ENCODE measurements at regions not wholly inside any gene's neighbourhood (a gene's known extent, or its start where the extent isn't known, plus 50 kb on each side); places are given as distances from the start of the nearest gene placed in this dataset.

DNA sequence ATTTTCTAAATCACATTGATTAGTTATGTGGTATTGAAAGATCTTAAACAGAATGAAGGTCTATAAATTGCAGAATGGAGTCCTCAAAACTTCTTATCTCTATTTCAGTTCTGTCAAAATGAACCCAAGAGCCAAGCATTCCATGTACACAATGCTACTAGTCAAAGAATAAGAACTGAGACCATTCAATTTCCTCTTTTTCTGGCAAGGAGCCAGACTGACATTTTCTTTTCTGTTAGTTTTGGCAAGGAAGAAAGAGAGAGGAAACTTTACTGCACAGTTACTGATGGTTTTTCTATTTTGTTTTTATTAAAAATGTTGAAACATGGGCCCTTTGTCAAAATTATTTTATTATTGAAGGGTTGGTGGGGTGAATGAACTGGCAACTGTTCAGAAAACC lies 181.8 kb upstream of the FERD3L start:
- Histone ChIP-seq H3K36me3 (ENCODE audit: insufficient read depth in 1 of 2, low read depth in 1 of 2) (no peaks in the 10 kb centered on the region), H3K27ac (no peak overlapping the region), H3K9me3 (no peaks in the 10 kb centered on the region), H3K4me1 (no peaks in the 10 kb centered on the region), H3K27me3 (ENCODE audit: insufficient read depth in 3 of 3, low read length in 2 of 3) (no peaks in the 10 kb centered on the region), H3K4me3 (no peak overlapping the region)
- intact Hi-C loops (cut with DNase I): no loop called here
- ATAC-seq: no peak
- TF ChIP-seq, protein P1, sequence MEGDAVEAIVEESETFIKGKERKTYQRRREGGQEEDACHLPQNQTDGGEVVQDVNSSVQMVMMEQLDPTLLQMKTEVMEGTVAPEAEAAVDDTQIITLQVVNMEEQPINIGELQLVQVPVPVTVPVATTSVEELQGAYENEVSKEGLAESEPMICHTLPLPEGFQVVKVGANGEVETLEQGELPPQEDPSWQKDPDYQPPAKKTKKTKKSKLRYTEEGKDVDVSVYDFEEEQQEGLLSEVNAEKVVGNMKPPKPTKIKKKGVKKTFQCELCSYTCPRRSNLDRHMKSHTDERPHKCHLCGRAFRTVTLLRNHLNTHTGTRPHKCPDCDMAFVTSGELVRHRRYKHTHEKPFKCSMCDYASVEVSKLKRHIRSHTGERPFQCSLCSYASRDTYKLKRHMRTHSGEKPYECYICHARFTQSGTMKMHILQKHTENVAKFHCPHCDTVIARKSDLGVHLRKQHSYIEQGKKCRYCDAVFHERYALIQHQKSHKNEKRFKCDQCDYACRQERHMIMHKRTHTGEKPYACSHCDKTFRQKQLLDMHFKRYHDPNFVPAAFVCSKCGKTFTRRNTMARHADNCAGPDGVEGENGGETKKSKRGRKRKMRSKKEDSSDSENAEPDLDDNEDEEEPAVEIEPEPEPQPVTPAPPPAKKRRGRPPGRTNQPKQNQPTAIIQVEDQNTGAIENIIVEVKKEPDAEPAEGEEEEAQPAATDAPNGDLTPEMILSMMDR (IDR thresholded peaks at IDR 0.05): no peak
- DNase-seq: no peak

DNA sequence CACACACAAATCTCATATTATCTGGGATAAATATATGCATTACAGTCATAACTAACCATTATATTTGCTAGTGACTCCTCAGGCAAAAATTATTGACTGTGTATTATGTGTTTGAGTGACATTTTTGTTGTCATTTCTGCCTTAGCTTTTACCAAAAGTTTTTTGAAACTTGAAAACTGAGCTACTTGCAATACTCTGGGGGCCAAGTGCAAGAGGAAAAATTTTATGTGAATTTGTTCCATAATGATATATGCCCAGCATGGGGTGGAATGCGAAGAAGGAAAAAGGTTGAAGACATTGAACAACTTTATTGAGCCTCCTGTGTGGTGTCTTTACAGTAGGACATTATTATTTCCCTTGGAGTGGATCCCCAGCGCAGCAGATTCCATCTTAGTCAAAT lies 176.8 kb upstream of the FERD3L start:
- ATAC-seq (no peak), DNase-seq (no peak)
- H3K4me3 ChIP-seq: no peak overlapping the region
- H3K36me3 ChIP-seq (ENCODE audit: insufficient read depth in 1 of 2, low read depth in 1 of 2): no peaks in the 10 kb centered on the region
- H3K27me3 ChIP-seq (ENCODE audit: insufficient read depth in 3 of 3, low read length in 2 of 3): no peaks in the 10 kb centered on the region
- no peak overlapping the region for H3K27ac ChIP-seq
- TF ChIP-seq, protein P1 (IDR thresholded peaks at IDR 0.05): no peak
- 42 to 48% (median 48%) methylated on average over 2 of the region's 2 CpGs for WGBS, 3 donors
- H3K9me3 ChIP-seq: no peaks in the 10 kb centered on the region
- no peaks in the 10 kb centered on the region for H3K4me1 ChIP-seq
- intact Hi-C loops (cut with DNase I): no loop called here

DNA sequence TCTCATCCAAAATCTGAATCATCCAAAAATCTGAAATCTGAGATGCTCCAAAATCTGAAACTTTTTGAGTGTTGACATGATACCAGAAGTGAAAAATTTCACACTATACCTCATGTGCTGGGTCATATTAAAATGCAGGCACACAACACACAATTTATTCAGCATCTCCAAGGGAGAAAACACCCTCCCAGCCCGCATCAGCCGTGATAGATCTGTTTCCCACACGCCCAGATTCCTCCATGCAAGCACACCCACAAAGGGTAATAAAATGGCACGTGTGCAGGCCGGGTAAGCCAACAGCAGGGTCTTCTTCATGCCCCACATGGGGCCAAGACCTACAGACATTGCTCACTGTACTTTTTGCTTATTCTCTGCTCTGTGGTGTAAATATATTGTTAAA lies 173.1 kb upstream of the FERD3L start:
- no peak for DNase-seq
- H3K9me3 ChIP-seq: no peaks in the 10 kb centered on the region
- H3K4me1 ChIP-seq: no peaks in the 10 kb centered on the region
- no peak for ATAC-seq
- TF ChIP-seq, protein P1 (IDR thresholded peaks at IDR 0.05): no peak
- H3K4me3 ChIP-seq: no peak overlapping the region
- 71 to 81% (median 80%) methylated on average over 5 of the region's 5 CpGs for WGBS, 3 donors
- no peaks in the 10 kb centered on the region for H3K27me3 ChIP-seq (ENCODE audit: insufficient read depth in 3 of 3, low read length in 2 of 3)
- no peaks in the 10 kb centered on the region for H3K36me3 ChIP-seq (ENCODE audit: insufficient read depth in 1 of 2, low read depth in 1 of 2)
- intact Hi-C loops (cut with DNase I): no loop called here
- no peak overlapping the region for H3K27ac ChIP-seq

DNA sequence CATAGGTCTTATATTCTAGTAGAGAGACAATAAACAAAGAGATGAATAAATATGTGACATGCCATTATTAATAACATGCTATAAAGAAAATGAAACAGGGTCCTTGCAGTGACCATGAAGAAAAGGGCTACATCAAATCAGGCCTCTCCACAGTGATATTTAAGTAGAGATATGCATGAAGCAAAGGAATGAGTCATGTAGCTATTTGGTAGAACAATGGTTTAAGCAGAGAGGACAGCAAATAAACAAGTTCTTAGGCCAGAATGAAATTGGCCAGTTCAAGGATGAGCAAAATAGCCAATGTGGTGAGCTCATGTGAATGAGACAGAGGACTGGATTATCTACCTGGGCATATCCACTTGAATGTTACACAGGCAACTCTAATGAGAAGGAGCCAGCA lies 172.2 kb upstream of the FERD3L start:
- H3K9me3 ChIP-seq: no peaks in the 10 kb centered on the region
- no peak overlapping the region for H3K27ac ChIP-seq
- no peaks in the 10 kb centered on the region for H3K36me3 ChIP-seq (ENCODE audit: insufficient read depth in 1 of 2, low read depth in 1 of 2)
- ATAC-seq (no peak), DNase-seq (no peak)
- no peaks in the 10 kb centered on the region for H3K27me3 ChIP-seq (ENCODE audit: insufficient read depth in 3 of 3, low read length in 2 of 3)
- H3K4me3 ChIP-seq: no peak overlapping the region
- H3K4me1 ChIP-seq: no peaks in the 10 kb centered on the region
- intact Hi-C loops (cut with DNase I): no loop called here
- TF ChIP-seq, protein P1 (IDR thresholded peaks at IDR 0.05): no peak

DNA sequence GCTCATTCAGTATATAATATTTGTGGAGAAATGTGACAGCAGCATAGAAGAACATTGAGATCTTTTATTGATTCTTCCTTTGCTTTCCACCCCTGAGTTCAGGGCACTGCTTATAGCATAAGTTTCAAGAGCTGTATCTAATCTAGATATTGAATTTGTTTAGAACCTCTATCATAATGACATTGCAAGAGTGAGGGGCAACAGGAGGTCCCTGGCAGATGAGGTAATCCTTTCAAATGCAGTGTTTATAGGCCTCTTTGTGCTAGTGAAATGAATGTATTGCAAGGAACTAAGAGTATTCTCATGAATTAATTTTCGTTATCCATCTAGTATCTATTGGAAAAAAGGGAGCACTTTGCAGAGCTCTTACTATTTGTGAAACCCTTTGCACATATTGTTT lies 167.2 kb upstream of the FERD3L start:
- no peak for DNase-seq
- TF ChIP-seq, protein P1 (IDR thresholded peaks at IDR 0.05): no peak
- no peak overlapping the region for H3K27ac ChIP-seq
- H3K36me3 ChIP-seq (ENCODE audit: insufficient read depth in 1 of 2, low read depth in 1 of 2): no peaks in the 10 kb centered on the region
- 82 to 96% (median 85%) methylated on average over 1 of the region's 1 CpG for WGBS, 3 donors
- no peak for ATAC-seq
- no peaks in the 10 kb centered on the region for H3K9me3 ChIP-seq
- intact Hi-C loops (cut with DNase I): no loop called here
- no peak overlapping the region for H3K4me3 ChIP-seq
- no peaks in the 10 kb centered on the region for H3K4me1 ChIP-seq
- no peaks in the 10 kb centered on the region for H3K27me3 ChIP-seq (ENCODE audit: insufficient read depth in 3 of 3, low read length in 2 of 3)
